RWPE1 (cell line): ENCODE measurements at regions not wholly inside any gene's neighbourhood (a gene's known extent, or its start where the extent isn't known, plus 50 kb on each side); places are given as distances from the start of the nearest gene placed in this dataset.
"Not testable (repeated sequence)": the region's sequence is repeated elsewhere in the genome, so short reads cannot be mapped to it uniquely, and the experiment has no call there.

Experiments
- CTCF ChIA-PET: fragments of 350-600 bp; sonication (Branson Sonifier 250); formaldehyde crosslinking; extraction: SDS; loops from one replicate; lab custom pipeline; 2021; lab: Yijun Ruan, JAX
- POLR2A ChIA-PET: fragments of 400-600 bp; formaldehyde crosslinking; extraction: SDS; loops from one replicate; lab custom pipeline; 2020; ENCODE audit warnings: antibody characterized with exemption; ENCODE audit not compliant: low non-redundant PET; lab: Yijun Ruan, JAX
- DNase-seq: peaks from one replicate; pipeline ENCODE4 v3.0.0; 2012; ENCODE audit warnings: low spot score
- H3K27ac ChIP-seq: fragments of 450-650 bp; 2 replicates; pipeline ENCODE4 v1.5.1; 2017
- CTCF ChIP-seq: fragments of 450-650 bp; conservative IDR thresholded peaks from 2 replicates; pipeline ENCODE4 v1.5.1; 2017; ENCODE audit warnings: low read depth, mild to moderate bottlenecking

DNA sequence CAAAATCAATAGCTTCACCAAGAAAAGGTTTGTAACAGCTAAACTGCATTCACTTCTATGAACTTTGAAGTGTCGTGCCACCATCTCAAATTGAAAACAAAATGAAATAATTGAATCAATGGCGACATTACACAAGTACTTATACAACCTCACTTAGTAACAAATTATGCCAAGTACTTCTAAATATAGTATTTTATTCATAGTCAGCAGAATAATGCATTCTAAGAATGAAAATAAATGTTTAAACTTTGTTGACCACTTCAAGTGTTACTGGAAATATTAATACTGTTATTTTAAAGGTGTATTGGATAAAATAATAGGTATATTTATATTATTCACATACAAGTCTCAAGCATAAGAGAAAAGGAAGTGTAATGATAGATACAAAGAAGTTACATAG, 280.1 kb upstream of the HTR1E start:
- no peak for DNase-seq
- POLR2A ChIA-PET: no interaction called here
- CTCF ChIA-PET: no interaction called here
- TF ChIP-seq CTCF: no peak
- no peak overlapping the region for H3K27ac ChIP-seq

- TF ChIP-seq CTCF: no peak
- no peak overlapping the region for H3K27ac ChIP-seq
- POLR2A ChIA-PET: no interaction called here
- DNase-seq: no peak
- CTCF ChIA-PET: no interaction called here
Measured at GRCh38 chr6:86629123-86629522, 308.2 kb upstream of the HTR1E start.

- ChIA-PET POLR2A (no interaction called here), CTCF (interaction anchor here (0.8 kb wide), 1 partner anchor 25 kb away, joined by 6 read pairs; no protein-coding TSS in a partner anchor)
- DNase-seq: no peak
- no peak overlapping the region for H3K27ac ChIP-seq
- no peak for TF ChIP-seq CTCF
Measured at GRCh38 chr6:86619428-86619827, 317.9 kb upstream of the HTR1E start.

GRCh38 chr6:86615299-86615698, 322.0 kb upstream of the HTR1E start:
- H3K27ac ChIP-seq: no peak overlapping the region
- DNase-seq: no peak
- POLR2A ChIA-PET: no interaction called here
- TF ChIP-seq CTCF: no peak
- CTCF ChIA-PET: interaction anchor here (0.6 kb wide), 1 partner anchor 25 kb away, joined by 4 read pairs; no protein-coding TSS in a partner anchor

DNA sequence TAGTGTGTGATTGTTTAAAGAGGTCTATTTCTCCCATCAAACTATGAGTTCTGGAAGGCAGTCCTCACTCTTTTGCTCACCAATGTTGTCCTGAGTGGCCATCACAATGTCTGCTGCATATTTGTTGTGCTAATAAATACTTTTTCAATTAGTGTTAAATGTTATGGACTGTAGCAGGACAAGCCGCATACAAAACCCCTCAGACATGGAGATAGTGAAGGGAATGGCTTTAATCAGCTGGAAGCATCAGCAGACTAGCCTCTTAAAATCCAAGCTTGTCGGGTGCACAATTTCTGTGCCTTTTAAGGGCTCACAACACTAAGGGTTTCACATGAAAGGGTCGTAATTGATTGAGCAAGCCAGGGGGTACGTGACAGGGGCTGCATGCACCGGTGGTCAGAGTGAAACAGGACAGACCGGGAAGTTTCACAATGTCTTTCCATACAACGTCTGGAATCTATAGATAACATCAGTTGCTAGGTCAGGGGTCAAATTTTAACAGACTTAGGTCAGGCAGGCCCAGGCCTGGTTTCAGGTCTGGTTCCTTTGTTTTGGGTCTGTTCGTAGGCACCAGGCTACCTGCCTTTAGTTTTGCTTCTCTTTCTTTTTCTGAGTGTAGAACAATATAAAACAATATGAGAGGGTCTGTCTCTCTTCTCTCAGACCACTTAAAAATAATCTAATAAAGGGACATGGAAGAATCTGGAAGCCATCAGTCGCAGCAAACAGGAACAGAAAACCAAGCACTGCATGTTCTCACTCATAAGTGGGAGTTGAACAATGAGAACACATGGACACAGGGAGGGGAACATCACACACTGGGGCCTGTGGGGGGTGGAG, 327.6 kb upstream of the HTR1E start:
- TF ChIP-seq CTCF: no peak
- no peak for DNase-seq
- CTCF ChIA-PET: no interaction called here
- POLR2A ChIA-PET: no interaction called here
- no peak overlapping the region for H3K27ac ChIP-seq

GRCh38 chr6:86603364-86603763, 334.0 kb upstream of the HTR1E start:
- POLR2A ChIA-PET, H3K27ac ChIP-seq, CTCF ChIA-PET, DNase-seq: not testable (repeated sequence)

DNA sequence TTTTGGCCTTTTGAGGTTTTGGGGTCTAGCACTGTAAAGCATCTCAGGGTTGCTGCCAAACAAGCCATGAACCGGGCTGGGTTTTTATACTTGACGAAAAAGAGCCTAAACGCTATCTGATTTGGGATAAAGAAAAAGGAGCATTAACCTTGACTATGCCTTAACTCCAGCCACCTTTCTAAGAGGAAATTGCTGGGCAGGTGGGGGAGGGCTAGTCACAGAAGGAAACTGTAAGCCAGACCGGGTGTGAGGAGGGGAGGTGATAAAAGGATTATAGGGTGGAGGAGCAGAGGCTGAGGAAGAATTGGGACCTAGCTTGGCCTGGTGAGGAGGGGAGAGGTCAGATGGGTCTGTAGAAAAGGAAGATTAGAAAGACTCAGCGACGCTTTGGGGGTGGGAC, 335.2 kb upstream of the HTR1E start:
- DNase-seq, CTCF ChIA-PET, H3K27ac ChIP-seq, POLR2A ChIA-PET: not testable (repeated sequence)

DNA sequence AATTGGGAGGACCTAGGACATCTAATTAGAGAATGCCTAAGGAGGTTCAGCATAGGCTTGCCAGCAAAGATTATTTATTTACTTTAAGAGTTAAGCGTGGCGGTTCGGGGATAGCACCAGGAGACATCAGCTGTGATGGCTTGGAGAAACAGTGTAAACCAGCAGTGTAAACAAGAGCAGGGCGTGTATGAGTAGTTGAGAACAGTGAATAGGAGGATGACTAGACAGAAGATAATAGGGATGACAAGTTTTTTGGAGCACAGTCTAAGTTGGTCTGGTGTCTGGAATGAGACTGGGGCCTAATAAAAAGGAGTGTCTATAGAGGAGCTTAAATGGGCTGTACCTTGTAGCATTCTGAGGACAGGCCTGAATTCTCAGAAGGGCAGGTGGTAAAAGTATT, 338.4 kb upstream of the HTR1E start:
- CTCF ChIA-PET: not testable (repeated sequence)

More for the DNA sequence above, 338.4 kb upstream of the HTR1E start:
- POLR2A ChIA-PET, DNase-seq, H3K27ac ChIP-seq: not testable (repeated sequence)
